Thyroid gland (tissue), 4 donors: ENCODE measurements at regions not wholly inside any gene's neighbourhood (a gene's known extent, or its start where the extent isn't known, plus 50 kb on each side); places are given as distances from the start of the nearest gene placed in this dataset.

Experiments
- DNase-seq, 2 donors: peaks; one replicate each; pipeline ENCODE4 v3.0.0-alpha.2; 2019
- H3K27ac ChIP-seq, 3 donors: fragments of 200-600 bp; sonication (generic); 1 replicate in 2 of 3; 2 replicates in 1 of 3; pipeline ENCODE4 v1.5.1; 2016 to 2019; ENCODE audit warnings: mild to moderate bottlenecking in 1 of 3, moderate library complexity in 1 of 3
- H3K27me3 ChIP-seq: fragments of 200-600 bp; sonication (generic); one replicate; pipeline ENCODE4 v1.5.1; 2019
- H3K36me3 ChIP-seq, 2 donors: fragments of 200-600 bp; sonication (generic); one replicate each; pipeline ENCODE4 v1.5.1; 2016 to 2019
- H3K4me1 ChIP-seq, 2 donors: fragments of 200-600 bp; sonication (generic); one replicate each; pipeline ENCODE4 v1.5.1; 2017 to 2019
- H3K4me3 ChIP-seq, 3 donors: fragments of 200-600 bp; sonication (generic); replicated peaks in 1 of 3; 1 replicate in 2 of 3; 2 replicates in 1 of 3; pipeline ENCODE4 v1.5.1; 2016; ENCODE audit warnings: mild to moderate bottlenecking in 1 of 3
- H3K9me3 ChIP-seq: fragments of 200-600 bp; sonication (generic); one replicate; pipeline ENCODE4 v1.5.1; 2017
- CTCF ChIP-seq, 6 experiments: fragments of 200-600 bp in 3 of 6; fragments of 450-650 bp in 3 of 6; sonication (generic) in 3 of 6; IDR thresholded peaks; one replicate each; pipeline ENCODE4 v1.5.1; 2016 to 2019; ENCODE audit warnings: antibody characterized with exemption in 6 of 6, mild to moderate bottlenecking in 2 of 6, inconsistent platforms in 1 of 6, moderate library complexity in 1 of 6
- POLR2A ChIP-seq, 2 donors: fragments of 450-650 bp; IDR thresholded peaks; one replicate each; pipeline ENCODE4 v1.6.1; 2017; ENCODE audit warnings: antibody characterized with exemption in 2 of 2, mild to moderate bottlenecking in 2 of 2, moderate library complexity in 1 of 2
- WGBS, 2 donors: methylation state at CpG; one replicate each; pipeline ENCODE4 v1.1.5; 2017; 5-methylcytosine and 5-hydroxymethylcytosine counted together
- intact Hi-C: fragments of 100-400 bp; cut with DNase I; formaldehyde crosslinking; loops from one replicate; pipeline ENCODE4 v1.15.1; 2023

- Histone ChIP-seq H3K4me1 (no peaks in the 10 kb centered on the region), H3K4me3 (no peak overlapping the region), H3K27ac (no peak overlapping the region), H3K27me3 (no peaks in the 10 kb centered on the region), H3K36me3 (no peaks in the 10 kb centered on the region), H3K9me3 (no peaks in the 10 kb centered on the region)
- 85 to 90% methylated on average over 3 of the region's 3 CpGs for WGBS, 2 donors
- no peak for TF ChIP-seq CTCF (IDR thresholded peaks at IDR 0.05)
- no peak for TF ChIP-seq POLR2A (IDR thresholded peaks at IDR 0.05)
- intact Hi-C loops: no loop called here
- no peak for DNase-seq
Observed at GRCh38 chr4:156238171-156238570, 284.5 kb upstream of the CTSO start.

GRCh38 chr4:156237231-156237630, 283.6 kb upstream of the CTSO start:
- no peaks in the 10 kb centered on the region for H3K4me1 ChIP-seq
- no peak for DNase-seq
- H3K27ac ChIP-seq: no peak overlapping the region
- no peak overlapping the region for H3K4me3 ChIP-seq
- intact Hi-C loops: no loop called here
- H3K9me3 ChIP-seq: no peaks in the 10 kb centered on the region
- no peaks in the 10 kb centered on the region for H3K36me3 ChIP-seq
- WGBS, 2 donors: 70 to 79% methylated on average over 11 of the region's 11 CpGs
- TF ChIP-seq CTCF (IDR thresholded peaks at IDR 0.05) (no peak), POLR2A (IDR thresholded peaks at IDR 0.05) (no peak)
- no peaks in the 10 kb centered on the region for H3K27me3 ChIP-seq

DNA sequence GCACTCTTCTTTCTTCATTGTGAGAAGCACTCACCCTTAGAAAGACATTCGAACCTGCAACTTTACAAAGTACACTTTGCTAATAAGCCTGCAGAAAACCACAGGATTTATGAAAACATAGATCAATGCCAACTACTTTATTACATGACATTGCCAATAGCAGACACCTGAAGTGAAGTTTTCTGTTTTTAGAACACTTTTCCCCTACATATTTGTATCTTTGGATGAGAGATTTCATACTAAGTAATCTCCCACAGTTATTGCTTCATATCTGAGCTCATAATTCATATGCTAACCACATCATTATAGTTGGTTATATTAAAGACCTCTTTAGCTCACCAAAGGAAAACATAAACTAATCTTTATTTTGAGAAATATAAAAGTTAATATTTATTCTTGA, 276.5 kb upstream of the CTSO start:
- H3K4me3 ChIP-seq: no peak overlapping the region
- H3K27ac ChIP-seq: no peak overlapping the region
- peaks cover 0 to 7% of the 10 kb centered on the region in 2 donors for H3K4me1 ChIP-seq
- no peaks in the 10 kb centered on the region for H3K9me3 ChIP-seq
- WGBS, 2 donors: 18 to 25% methylated on average over 1 of the region's 1 CpG
- no peaks in the 10 kb centered on the region for H3K36me3 ChIP-seq
- DNase-seq: no peak
- intact Hi-C loops: no loop called here
- TF ChIP-seq POLR2A (IDR thresholded peaks at IDR 0.05) (no peak), CTCF (IDR thresholded peaks at IDR 0.05) (no peak)
- H3K27me3 ChIP-seq: no peaks in the 10 kb centered on the region

GRCh38 chr4:156228676-156229075, 275.0 kb upstream of the CTSO start:
- WGBS, 2 donors: 65 to 75% methylated on average over 3 of the region's 3 CpGs

DNA sequence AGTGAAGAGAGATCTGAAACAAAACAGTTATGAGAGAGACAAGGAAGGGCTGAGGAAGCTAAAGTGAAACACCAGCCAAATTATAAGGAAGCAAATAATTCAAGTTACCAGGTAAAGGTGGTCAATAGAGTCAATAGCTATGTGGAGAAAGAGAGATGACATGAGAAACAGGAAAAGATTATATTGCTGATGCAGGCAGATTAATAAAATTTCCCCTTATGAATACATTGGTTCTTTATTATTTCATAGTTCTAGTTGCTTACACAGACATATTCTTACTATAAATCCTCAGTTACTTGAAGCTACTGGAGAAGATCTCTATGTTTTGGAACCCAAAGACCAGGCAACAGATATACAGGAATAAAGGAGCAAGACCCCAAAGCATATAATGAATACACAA, 273.7 kb upstream of the CTSO start:
- Histone ChIP-seq H3K36me3 (no peaks in the 10 kb centered on the region), H3K27ac (no peak overlapping the region), H3K4me1 (peaks cover 0 to 7% of the 10 kb centered on the region in 2 donors), H3K9me3 (no peaks in the 10 kb centered on the region), H3K4me3 (no peak overlapping the region), H3K27me3 (no peaks in the 10 kb centered on the region)
- TF ChIP-seq CTCF (IDR thresholded peaks at IDR 0.05): no peak
- no peak for TF ChIP-seq POLR2A (IDR thresholded peaks at IDR 0.05)
- intact Hi-C loops: no loop called here
- no peak for DNase-seq

More at GRCh38 chr4:156228676-156229075, 275.0 kb upstream of the CTSO start:
- DNase-seq: no peak
- Histone ChIP-seq H3K4me3 (no peak overlapping the region), H3K9me3 (no peaks in the 10 kb centered on the region), H3K27me3 (no peaks in the 10 kb centered on the region), H3K27ac (no peak overlapping the region), H3K4me1 (peaks cover 0 to 7% of the 10 kb centered on the region in 2 donors), H3K36me3 (no peaks in the 10 kb centered on the region)
- intact Hi-C loops: no loop called here
- TF ChIP-seq CTCF (IDR thresholded peaks at IDR 0.05) (no peak), POLR2A (IDR thresholded peaks at IDR 0.05) (no peak)
